ENCODE measurements at regions not wholly inside any gene's neighbourhood (a gene's known extent, or its start where the extent isn't known, plus 50 kb on each side); places are given as distances from the start of the nearest gene placed in this dataset.
"Not testable (repeated sequence)": the region's sequence is repeated elsewhere in the genome, so short reads cannot be mapped to it uniquely, and the experiment has no call there.

- Histone ChIP-seq H3K4me1 (no peaks in the 10 kb centered on the region), H3K4me3 (no peak overlapping the region), H3K27ac (no peak overlapping the region), H3K36me3 (no peaks in the 10 kb centered on the region), H3K9me3 (no peaks in the 10 kb centered on the region), H3K27me3 (no peaks in the 10 kb centered on the region)
- no peak for TF ChIP-seq CTCF (IDR thresholded peaks at IDR 0.05)
- no peak for DNase-seq
Measured at GRCh38 chr17:33574942-33575445, 281.9 kb upstream of the ASIC2 start.

- H3K36me3 ChIP-seq, H3K4me1 ChIP-seq, DNase-seq, H3K27me3 ChIP-seq, H3K4me3 ChIP-seq, H3K27ac ChIP-seq, H3K9me3 ChIP-seq: not testable (repeated sequence)
Measured at GRCh38 chr17:33579740-33580139, 286.6 kb upstream of the ASIC2 start.

GRCh38 chr17:33580215-33580614, 287.1 kb upstream of the ASIC2 start:
- no peak overlapping the region for H3K4me3 ChIP-seq
- TF ChIP-seq POLR2A (IDR thresholded peaks at IDR 0.05) (no peak), CTCF (IDR thresholded peaks at IDR 0.05) (no peak)
- H3K36me3 ChIP-seq = no peaks in the 10 kb centered on the region
- H3K27ac ChIP-seq = no peak overlapping the region
- no peak for DNase-seq
- no peaks in the 10 kb centered on the region for H3K9me3 ChIP-seq
- no peaks in the 10 kb centered on the region for H3K4me1 ChIP-seq
- no peaks in the 10 kb centered on the region for H3K27me3 ChIP-seq

- TF ChIP-seq CTCF (IDR thresholded peaks at IDR 0.05) = no peak
- no peak for TF ChIP-seq POLR2A (IDR thresholded peaks at IDR 0.05)
- no peaks in the 10 kb centered on the region for H3K27me3 ChIP-seq
- no peak overlapping the region for H3K4me3 ChIP-seq
- no peaks in the 10 kb centered on the region for H3K36me3 ChIP-seq
- no peak for DNase-seq
- no peaks in the 10 kb centered on the region for H3K9me3 ChIP-seq
- no peaks in the 10 kb centered on the region for H3K4me1 ChIP-seq
- no peak overlapping the region for H3K27ac ChIP-seq
Measured at GRCh38 chr17:33582661-33583060, 289.6 kb upstream of the ASIC2 start.

GRCh38 chr17:33583518-33584417, 290.7 kb upstream of the ASIC2 start:
- no peak overlapping the region for H3K4me3 ChIP-seq

More at GRCh38 chr17:33583518-33584417, 290.7 kb upstream of the ASIC2 start:
- no peaks in the 10 kb centered on the region for H3K36me3 ChIP-seq
- no peak for DNase-seq
- no peak overlapping the region for H3K27ac ChIP-seq
- H3K9me3 ChIP-seq = no peaks in the 10 kb centered on the region
- TF ChIP-seq POLR2A (IDR thresholded peaks at IDR 0.05) (no peak), CTCF (IDR thresholded peaks at IDR 0.05) (no peak)
- H3K27me3 ChIP-seq = no peaks in the 10 kb centered on the region
- H3K4me1 ChIP-seq = no peaks in the 10 kb centered on the region

Data from Peyer's patch (tissue), 4 donors.